K562 (cell line): ENCODE measurements at regions not wholly inside any gene's neighbourhood (a gene's known extent, or its start where the extent isn't known, plus 50 kb on each side); places are given as distances from the start of the nearest gene placed in this dataset.

Source experiments
- ATAC-seq: fragments of 200-7000 bp; cut with Tn5 transposase; 3 replicates; pipeline ENCODE4 v1.9.1; 2020; ENCODE audit warnings: moderate library complexity
- BruUV-seq: library from RNA; stranded (reverse); fragments of 400-500 nt; replicated peaks from 2 replicates; lab custom pipeline; 2021; lab: Mats Ljungman, UMichigan
- CTCF ChIA-PET: fragments of 300-600 bp; formaldehyde crosslinking; extraction: SDS; loops from one replicate; lab custom pipeline; 2021; ENCODE audit warnings: low intra/inter-chr PET ratio; lab: Yijun Ruan, JAX
- POLR2A ChIA-PET: fragments of 300-600, 350-650 bp; sonication (Branson Sonifier 250); formaldehyde crosslinking; extraction: SDS; loops from one replicate; lab custom pipeline; 2021; ENCODE audit warnings: antibody characterized with exemption, inconsistent platforms; lab: Yijun Ruan, JAX
- DNase-seq, 4 experiments: peaks; one replicate each; pipeline versions ENCODE4 v3.0.0 to v3.0.0-alpha.2; 2011 to 2018; ENCODE audit warnings: low spot score in 3 of 4, mixed read lengths in 3 of 4; ENCODE audit errors: extremely low read depth in 1 of 4
- FAIRE-seq: peaks from 2 replicates; lab custom pipeline; 2011; peaks lifted over from hg19 to GRCh38; lab: Jason Lieb, UNC
- H2AFZ ChIP-seq: 2 replicates; pipeline ENCODE4 v1.6.0; 2011; ENCODE audit warnings: low read depth, low read length, control low read depth, inconsistent platforms
- H3K27ac ChIP-seq: fragments of 200-600 bp; 3 replicates; pipeline ENCODE4 v1.8.0; 2011; ENCODE audit warnings: low read depth, mild to moderate bottlenecking, control low read depth, inconsistent platforms, low read length, moderate library complexity, mixed read lengths; ENCODE audit errors: extremely low read depth
- H3K27me3 ChIP-seq, 2 experiments: fragments of 300-600 bp in 1 of 2; 2 replicates in 1 of 2; 3 replicates in 1 of 2; pipeline versions ENCODE4 v1.6.0 to v1.8.0; 2011; ENCODE audit warnings: inconsistent platforms in 2 of 2, low read length in 2 of 2, mild to moderate bottlenecking in 1 of 2, mixed read lengths in 1 of 2, moderate library complexity in 1 of 2; ENCODE audit not compliant: control insufficient read depth in 2 of 2, insufficient read depth in 2 of 2
- H3K36me3 ChIP-seq: fragments of 300-600 bp; 3 replicates; pipeline ENCODE4 v1.8.0; 2011; ENCODE audit warnings: mild to moderate bottlenecking, low read length, inconsistent platforms; ENCODE audit not compliant: control insufficient read depth, insufficient read depth
- H3K4me1 ChIP-seq, 2 experiments: fragments of 200-600 bp in 1 of 2; replicated peaks in 1 of 2; 2 replicates in 1 of 2; 3 replicates in 1 of 2; pipeline versions ENCODE4 v1.5.1 to v1.8.0; 2011; ENCODE audit warnings: inconsistent platforms in 2 of 2, low read length in 2 of 2, mild to moderate bottlenecking in 1 of 2, mixed read lengths in 1 of 2, moderate library complexity in 1 of 2; ENCODE audit not compliant: control insufficient read depth in 2 of 2, insufficient read depth in 2 of 2
- H3K4me2 ChIP-seq: 2 replicates; pipeline ENCODE4 v1.6.1; 2011; ENCODE audit warnings: low read length, control low read depth, inconsistent platforms, mixed read lengths; ENCODE audit not compliant: insufficient read depth
- H3K4me3 ChIP-seq: fragments of 200-600 bp; sonication (generic), shearing (Covaris generic); 2 replicates; pipeline ENCODE4 v1.5.1; 2016; ENCODE audit warnings: control low read depth, inconsistent platforms
- H3K79me2 ChIP-seq: fragments of 200-600 bp; 3 replicates; pipeline ENCODE4 v1.8.0; 2011; ENCODE audit warnings: low read length, inconsistent platforms; ENCODE audit not compliant: control insufficient read depth, insufficient read depth
- H3K9ac ChIP-seq, 2 experiments: 2 replicates each; pipeline versions ENCODE4 v1.6.0 to v1.6.1; 2011; ENCODE audit warnings: low read depth in 2 of 2, low read length in 2 of 2, control low read depth in 1 of 2, inconsistent platforms in 1 of 2, mild to moderate bottlenecking in 1 of 2, mixed read lengths in 1 of 2; ENCODE audit not compliant: insufficient read depth in 1 of 2
- H3K9me1 ChIP-seq: one replicate; pipeline ENCODE4 v1.6.0; 2011; ENCODE audit warnings: inconsistent platforms, mild to moderate bottlenecking, low read length, moderate library complexity; ENCODE audit not compliant: control insufficient read depth, insufficient read depth
- H3K9me3 ChIP-seq: replicated peaks from 2 replicates; pipeline ENCODE4 v1.5.1; 2011; ENCODE audit warnings: low read depth, low read length, inconsistent platforms; ENCODE audit not compliant: control insufficient read depth, insufficient read depth
- H4K20me1 ChIP-seq: replicated peaks from 2 replicates; pipeline ENCODE4 v1.6.1; 2011; ENCODE audit warnings: low read length, inconsistent platforms, mixed read lengths; ENCODE audit not compliant: control insufficient read depth, insufficient read depth
- CHCHD3 ChIP-seq: fragments of 250-450 bp; sonication (Bioruptor Pico); IDR thresholded peaks from 2 replicates; pipeline ENCODE4 v2.1.2; 2022; ENCODE audit warnings: mild to moderate bottlenecking
- EHMT2 ChIP-seq: fragments of 450-650 bp; IDR thresholded peaks from 2 replicates; pipeline ENCODE4 v1.6.1; 2018; ENCODE audit warnings: antibody characterized with exemption
- MAZ ChIP-seq, 2 experiments: fragments of 450-650 bp in 1 of 2; sonication (generic) in 1 of 2; formaldehyde crosslinking; IDR thresholded peaks in 1 of 2; conservative IDR thresholded peaks in 1 of 2; 2 replicates each; pipeline versions ENCODE4 v1.4.0 to v1.5.0; 2020; ENCODE audit warnings: mild to moderate bottlenecking in 1 of 2, missing genetic modification reagents in 1 of 2
- MXI1 ChIP-seq: IDR thresholded peaks from 2 replicates; pipeline ENCODE4 v1.6.1; 2011; ENCODE audit warnings: low read depth, mild to moderate bottlenecking, improper control_type of control experiment, low read length
- NFXL1 ChIP-seq: fragments of 450-650 bp; formaldehyde crosslinking; IDR thresholded peaks from 2 replicates; pipeline ENCODE4 v1.4.0; 2021; ENCODE audit warnings: mild to moderate bottlenecking
- RBM22 ChIP-seq: fragments of 200-400 bp; formaldehyde crosslinking; IDR thresholded peaks from 2 replicates; pipeline ENCODE4 v1.6.1; 2018; ENCODE audit warnings: low read length, low read depth; ENCODE audit not compliant: poor library complexity, severe bottlenecking
- SOX6 ChIP-seq: fragments of 450-650 bp; IDR thresholded peaks from 2 replicates; pipeline ENCODE4 v1.6.1; 2014; ENCODE audit warnings: mild to moderate bottlenecking
- SP1 ChIP-seq: sonication (generic); formaldehyde crosslinking; IDR thresholded peaks from 2 replicates; pipeline ENCODE4 v1.8.1; 2022; ENCODE audit warnings: mild to moderate bottlenecking, missing genetic modification reagents
- TAF15 ChIP-seq: fragments of 200-400 bp; formaldehyde crosslinking; IDR thresholded peaks from 2 replicates; pipeline ENCODE4 v1.6.1; 2017; ENCODE audit warnings: mild to moderate bottlenecking, low read depth, low read length, moderate library complexity
- TEAD1 ChIP-seq, 2 experiments: fragments of 450-650 bp in 1 of 2; sonication (generic) in 1 of 2; formaldehyde crosslinking; IDR thresholded peaks; 2 replicates each; pipeline versions ENCODE4 v1.4.0 to v1.8.0; 2020 to 2022; ENCODE audit warnings: mild to moderate bottlenecking in 2 of 2, missing genetic modification reagents in 1 of 2
- ZFP30 ChIP-seq: fragments of 250-450 bp; sonication (Bioruptor Pico); IDR thresholded peaks from 2 replicates; pipeline ENCODE4 v1.8.0; 2022; ENCODE audit warnings: moderate library complexity, mild to moderate bottlenecking, inconsistent platforms, borderline replicate concordance
- ZNF707 ChIP-seq: fragments of 250-450 bp; sonication (Bioruptor Pico); conservative IDR thresholded peaks from 2 replicates; pipeline ENCODE4 v1.8.0; 2022; ENCODE audit warnings: inconsistent platforms, mild to moderate bottlenecking, moderate library complexity
- ZNF77 ChIP-seq: fragments of 250-450 bp; sonication (Bioruptor Pico); IDR thresholded peaks from 2 replicates; pipeline ENCODE4 v1.5.0; 2020
- WGBS: fragments of 100-300 bp; shearing (Covaris generic); methylation state at CpG from one replicate; pipeline ENCODE4 v1.1.6; 2016; ENCODE audit warnings: low coverage, mixed read lengths; ENCODE audit not compliant: insufficient coverage; ENCODE audit errors: missing lambda C conversion rate; 5-methylcytosine and 5-hydroxymethylcytosine counted together
- in situ Hi-C: fragments of 300-500 bp; cut with MboI; formaldehyde crosslinking; loops from 4 replicates; pipeline ENCODE4 v1.15.0; 2018; ENCODE audit warnings: inconsistent platforms, mixed read lengths
- intact Hi-C: fragments of 100-400 bp; cut with micrococcal nuclease; formaldehyde crosslinking; loops from 2 replicates; pipeline ENCODE4 v1.14.2; 2022

- ATAC-seq (no peak), DNase-seq (no peak), FAIRE-seq (no peak)
- Histone ChIP-seq H2AFZ (no peak overlapping the region), H3K36me3 (no peaks in the 10 kb centered on the region), H3K4me2 (no peak overlapping the region), H4K20me1 (no peaks in the 10 kb centered on the region), H3K27ac (no peak overlapping the region), H3K9me3 (no peaks in the 10 kb centered on the region), H3K9me1 (no peaks in the 10 kb centered on the region), H3K9ac (no peak overlapping the region), H3K4me1 (no peaks in the 10 kb centered on the region), H3K79me2 (no peaks in the 10 kb centered on the region), H3K27me3 (no peaks in the 10 kb centered on the region), H3K4me3 (no peak overlapping the region)
- ChIA-PET CTCF (no interaction called here), POLR2A (no interaction called here)
- WGBS = 0% methylated on average over 2 of the region's 2 CpGs
- no peak for TF ChIP-seq TAF15
- no peak for TF ChIP-seq RBM22
- no peak for TF ChIP-seq ZNF707 (CRISPR knock-in tag)
- in situ Hi-C loops = no loop called here
- BruUV-seq = no TSS peak
- intact Hi-C loops = no loop called here
Measured at GRCh38 chr10:23584396-23584795, 145.5 kb downstream of the OTUD1 start.

GRCh38 chr10:23585186-23585585 is 146.3 kb downstream of the OTUD1 start:
- Histone ChIP-seq H3K9ac (no peak overlapping the region), H3K79me2 (no peaks in the 10 kb centered on the region), H3K9me3 (no peaks in the 10 kb centered on the region), H3K27me3 (no peaks in the 10 kb centered on the region), H3K9me1 (no peaks in the 10 kb centered on the region), H3K27ac (no peak overlapping the region), H2AFZ (no peak overlapping the region), H3K4me2 (no peak overlapping the region), H3K4me1 (no peaks in the 10 kb centered on the region), H4K20me1 (no peaks in the 10 kb centered on the region), H3K36me3 (no peaks in the 10 kb centered on the region), H3K4me3 (no peak overlapping the region)
- ChIA-PET CTCF (no interaction called here), POLR2A (no interaction called here)
- WGBS = 11% methylated on average over 1 of the region's 1 CpG
- intact Hi-C loops = no loop called here
- no TSS peak for BruUV-seq
- no peak for FAIRE-seq
- no peak for DNase-seq
- in situ Hi-C loops = no loop called here
- no peak for ATAC-seq
- TF ChIP-seq SOX6 (no peak), CHCHD3 (no peak), NFXL1 (CRISPR knock-in tag) (no peak), MXI1 (no peak), EHMT2 (no peak), ZFP30 (no peak), ZNF77 (no peak), TEAD1 (CRISPR knock-in tag; IDR thresholded peaks at IDR 0.05) (no peak), MAZ (CRISPR knock-in tag; conservative IDR thresholded peaks at IDR 0.05 in 1 of 2, IDR thresholded peaks at IDR 0.05 in 1 of 2) (no peak), SP1 (CRISPR knock-in tag) (no peak)
